NB4 (cell line): ENCODE measurements at regions not wholly inside any gene's neighbourhood (a gene's known extent, or its start where the extent isn't known, plus 50 kb on each side); places are given as distances from the start of the nearest gene placed in this dataset.

ENCODE experiments used
- CTCF ChIP-seq: IDR thresholded peaks from one replicate; pipeline ENCODE4 v1.5.1; 2012; ENCODE audit warnings: low read depth, low read length
- POLR2A ChIP-seq: IDR thresholded peaks from 2 replicates; pipeline ENCODE4 v1.6.1; 2011; ENCODE audit warnings: mild to moderate bottlenecking; ENCODE audit not compliant: insufficient read length; ENCODE audit errors: extremely low read depth
- TF ChIP-seq, protein P1 (sequence below): IDR thresholded peaks from 2 replicates; pipeline ENCODE4 v1.6.1; 2011; ENCODE audit warnings: low read depth, low read length

- TF ChIP-seq CTCF (no peak), POLR2A (no peak)
- TF ChIP-seq, protein P1, sequence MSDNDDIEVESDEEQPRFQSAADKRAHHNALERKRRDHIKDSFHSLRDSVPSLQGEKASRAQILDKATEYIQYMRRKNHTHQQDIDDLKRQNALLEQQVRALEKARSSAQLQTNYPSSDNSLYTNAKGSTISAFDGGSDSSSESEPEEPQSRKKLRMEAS = no peak
Observed at GRCh38 chr4:181647396-181648147, 595.6 kb upstream of the TENM3 start.
